ENCODE measurements at regions not wholly inside any gene's neighbourhood (a gene's known extent, or its start where the extent isn't known, plus 50 kb on each side); places are given as distances from the start of the nearest gene placed in this dataset.
"Not testable (repeated sequence)": the region's sequence is repeated elsewhere in the genome, so short reads cannot be mapped to it uniquely, and the experiment has no call there.

DNA sequence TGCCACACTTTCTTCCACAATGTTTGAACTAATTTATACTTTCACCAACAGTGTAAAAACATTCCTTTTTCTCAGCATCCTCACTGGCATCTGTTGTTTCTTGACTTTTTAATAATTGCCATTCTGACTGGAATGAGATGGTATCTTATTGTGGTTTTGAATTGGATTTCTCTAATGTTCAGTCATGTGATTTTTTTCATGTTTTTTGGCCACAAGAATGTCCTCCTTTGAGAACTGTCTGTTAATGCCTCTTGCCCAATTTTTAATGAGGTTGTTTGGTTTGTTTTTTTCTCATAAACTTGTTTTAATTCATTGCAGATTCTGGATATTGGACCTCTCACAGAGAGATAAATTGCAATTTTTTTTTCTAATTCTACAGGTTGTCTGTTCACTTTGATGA is 1195.2 kb downstream of the TECRL start:
- no peak overlapping the region for H3K4me3 ChIP-seq
- no peak for DNase-seq (ENCODE audit: low spot score in 2 of 2)
- H3K27ac ChIP-seq: no peak overlapping the region
- H3K27me3 ChIP-seq: no peaks in the 10 kb centered on the region
- no peaks in the 10 kb centered on the region for H3K36me3 ChIP-seq
- no peaks in the 10 kb centered on the region for H3K4me1 ChIP-seq
- H3K9me3 ChIP-seq: peaks cover 0 to 8% (median 1%) of the 10 kb centered on the region in 4 donors
- TF ChIP-seq EP300 (IDR thresholded peaks at IDR 0.05): no peak
- no peak for TF ChIP-seq POLR2A (IDR thresholded peaks at IDR 0.05)
- TF ChIP-seq, protein P1, sequence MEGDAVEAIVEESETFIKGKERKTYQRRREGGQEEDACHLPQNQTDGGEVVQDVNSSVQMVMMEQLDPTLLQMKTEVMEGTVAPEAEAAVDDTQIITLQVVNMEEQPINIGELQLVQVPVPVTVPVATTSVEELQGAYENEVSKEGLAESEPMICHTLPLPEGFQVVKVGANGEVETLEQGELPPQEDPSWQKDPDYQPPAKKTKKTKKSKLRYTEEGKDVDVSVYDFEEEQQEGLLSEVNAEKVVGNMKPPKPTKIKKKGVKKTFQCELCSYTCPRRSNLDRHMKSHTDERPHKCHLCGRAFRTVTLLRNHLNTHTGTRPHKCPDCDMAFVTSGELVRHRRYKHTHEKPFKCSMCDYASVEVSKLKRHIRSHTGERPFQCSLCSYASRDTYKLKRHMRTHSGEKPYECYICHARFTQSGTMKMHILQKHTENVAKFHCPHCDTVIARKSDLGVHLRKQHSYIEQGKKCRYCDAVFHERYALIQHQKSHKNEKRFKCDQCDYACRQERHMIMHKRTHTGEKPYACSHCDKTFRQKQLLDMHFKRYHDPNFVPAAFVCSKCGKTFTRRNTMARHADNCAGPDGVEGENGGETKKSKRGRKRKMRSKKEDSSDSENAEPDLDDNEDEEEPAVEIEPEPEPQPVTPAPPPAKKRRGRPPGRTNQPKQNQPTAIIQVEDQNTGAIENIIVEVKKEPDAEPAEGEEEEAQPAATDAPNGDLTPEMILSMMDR (IDR thresholded peaks at IDR 0.05): no peak

DNA sequence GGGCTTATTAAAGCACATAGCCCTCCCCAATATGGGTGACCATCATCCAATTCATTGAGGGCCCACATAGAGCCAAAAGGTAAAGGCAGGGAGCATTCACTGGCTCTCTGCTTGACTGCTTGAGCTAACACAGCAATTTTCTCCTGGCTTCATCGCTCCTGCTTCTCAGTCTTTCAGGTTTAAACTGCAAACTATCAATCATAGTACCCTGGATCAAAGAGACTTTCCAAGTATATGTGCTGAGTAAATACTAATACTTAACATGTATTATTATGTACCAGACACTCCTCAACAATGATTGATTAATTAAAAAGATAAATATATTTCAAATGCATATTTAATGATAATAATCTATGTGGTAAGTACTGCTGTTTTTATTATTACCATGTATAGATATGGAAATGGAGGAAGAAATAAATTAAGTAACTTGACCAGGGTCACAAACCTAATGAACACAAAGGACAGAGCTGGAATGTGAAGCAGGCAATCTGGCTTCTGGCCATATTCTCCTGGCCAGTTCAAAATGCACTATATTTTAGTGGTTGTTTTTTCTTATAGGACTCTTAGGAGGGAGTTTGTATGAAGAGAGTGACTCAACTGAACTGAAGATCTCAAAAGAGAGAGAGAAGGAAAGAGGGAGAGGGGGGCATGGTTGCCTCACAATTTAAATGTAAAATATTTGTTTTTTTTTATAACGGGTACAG is 1197.3 kb downstream of the TECRL start:
- peaks cover 0 to 5% (median 1%) of the 10 kb centered on the region in 4 donors for H3K9me3 ChIP-seq
- WGBS, 2 donors: 50 to 57% methylated on average over 2 of the region's 2 CpGs
- H3K4me1 ChIP-seq: no peaks in the 10 kb centered on the region
- no peaks in the 10 kb centered on the region for H3K27me3 ChIP-seq
- H3K27ac ChIP-seq: no peak overlapping the region
- no peak for DNase-seq (ENCODE audit: low spot score in 2 of 2)
- H3K4me3 ChIP-seq: no peak overlapping the region
- TF ChIP-seq, protein P1 (IDR thresholded peaks at IDR 0.05): no peak
- TF ChIP-seq POLR2A (IDR thresholded peaks at IDR 0.05) (no peak), EP300 (IDR thresholded peaks at IDR 0.05) (no peak)
- H3K36me3 ChIP-seq: no peaks in the 10 kb centered on the region

DNA sequence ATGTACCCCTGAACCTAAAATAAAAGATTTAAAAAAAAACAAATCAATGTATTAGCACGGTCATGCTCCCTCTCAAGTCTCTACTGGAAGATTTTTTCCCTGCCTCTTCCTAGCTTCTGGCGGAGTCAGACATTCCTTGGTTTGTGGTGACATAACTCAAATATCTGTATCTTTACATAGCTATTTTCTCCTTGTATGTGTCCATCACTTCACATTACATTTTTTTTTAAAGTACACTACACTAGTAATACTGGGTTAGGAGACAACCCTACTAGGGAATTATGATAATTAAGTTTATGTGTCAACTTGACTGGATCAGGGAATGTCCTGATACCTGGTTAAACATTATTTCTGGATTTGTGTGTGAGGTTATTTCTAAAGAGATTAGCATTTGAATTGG is 1197.9 kb downstream of the TECRL start:
- H3K27me3 ChIP-seq: no peaks in the 10 kb centered on the region
- DNase-seq (ENCODE audit: low spot score in 2 of 2): no peak
- TF ChIP-seq POLR2A (IDR thresholded peaks at IDR 0.05) (no peak), EP300 (IDR thresholded peaks at IDR 0.05) (no peak)
- TF ChIP-seq, protein P1 (IDR thresholded peaks at IDR 0.05): no peak
- H3K9me3 ChIP-seq: peaks cover 0 to 4% (median 1%) of the 10 kb centered on the region in 4 donors
- no peaks in the 10 kb centered on the region for H3K36me3 ChIP-seq
- H3K4me1 ChIP-seq: no peaks in the 10 kb centered on the region
- WGBS, 2 donors: 79 to 80% methylated on average over 2 of the region's 2 CpGs
- no peak overlapping the region for H3K27ac ChIP-seq
- H3K4me3 ChIP-seq: no peak overlapping the region

DNA sequence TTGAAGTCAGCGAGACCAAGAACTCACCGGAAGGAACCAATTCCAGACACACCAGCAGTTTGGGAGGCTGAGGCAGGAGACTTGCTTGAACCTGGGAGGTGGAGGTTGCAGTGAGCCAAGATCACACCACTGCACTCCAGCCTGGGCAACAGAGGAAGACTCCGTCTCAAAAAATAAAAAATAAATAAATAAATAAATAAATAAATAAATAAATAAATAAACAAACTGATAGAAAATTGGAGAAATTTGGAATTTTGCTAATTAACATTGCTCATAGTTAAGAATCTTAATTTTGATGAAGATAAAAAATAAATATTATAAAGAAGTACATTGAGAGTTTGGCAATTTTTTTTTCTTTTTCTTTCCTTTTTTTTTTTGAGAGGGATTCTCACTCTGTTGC is 1216.2 kb downstream of the TECRL start:
- DNase-seq (ENCODE audit: low spot score in 2 of 2); H3K4me3 ChIP-seq; H3K36me3 ChIP-seq; H3K27ac ChIP-seq; H3K4me1 ChIP-seq; H3K9me3 ChIP-seq; H3K27me3 ChIP-seq: not testable (repeated sequence)
- WGBS, 2 donors: 94 to 97% methylated on average over 3 of the region's 3 CpGs

DNA sequence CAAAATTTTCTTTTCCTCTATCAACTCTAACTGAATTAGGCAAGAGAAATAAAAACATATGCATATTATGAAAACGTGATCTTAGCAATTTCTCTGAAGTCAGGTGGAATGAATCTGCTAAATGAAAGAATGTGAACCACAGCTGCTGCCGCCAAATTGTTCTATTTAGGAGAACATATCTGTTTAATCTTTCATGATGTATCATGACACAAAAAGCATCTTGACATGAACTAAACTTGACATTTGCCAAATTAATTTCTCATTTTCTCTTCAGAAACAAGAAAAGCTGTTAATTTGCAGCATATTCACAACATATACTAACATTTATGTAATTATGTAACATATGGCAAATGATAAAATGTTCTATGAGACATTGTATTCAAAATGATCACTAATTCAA is 1237.9 kb downstream of the TECRL start:
- no peak for TF ChIP-seq POLR2A (IDR thresholded peaks at IDR 0.05)
- TF ChIP-seq, protein P1 (IDR thresholded peaks at IDR 0.05): no peak
- no peak for TF ChIP-seq EP300 (IDR thresholded peaks at IDR 0.05)
- no peaks in the 10 kb centered on the region for H3K27me3 ChIP-seq
- WGBS, 2 donors: 62 to 76% methylated on average over 2 of the region's 2 CpGs
- no peak overlapping the region for H3K4me3 ChIP-seq
- no peaks in the 10 kb centered on the region for H3K9me3 ChIP-seq
- H3K36me3 ChIP-seq: no peaks in the 10 kb centered on the region
- no peak for DNase-seq (ENCODE audit: low spot score in 2 of 2)
- H3K4me1 ChIP-seq: no peaks in the 10 kb centered on the region
- no peak overlapping the region for H3K27ac ChIP-seq

DNA sequence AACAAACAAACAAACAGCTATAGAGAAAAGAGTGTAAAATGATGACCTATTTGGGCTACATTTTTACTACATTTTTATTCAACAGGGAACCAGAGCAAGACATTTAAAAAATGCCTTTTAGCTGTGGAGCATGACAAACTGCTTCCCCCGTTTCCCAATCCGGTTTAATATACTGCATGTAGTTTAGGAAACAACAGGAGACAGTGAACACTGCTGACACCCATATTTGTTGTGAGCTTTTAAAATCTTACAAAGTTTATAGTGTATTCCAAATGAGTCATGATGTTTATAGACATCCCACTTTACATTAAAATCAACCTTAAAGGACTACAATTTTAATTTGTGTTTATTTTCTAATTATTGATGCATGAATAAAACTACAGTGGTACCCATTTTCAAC is 1238.3 kb downstream of the TECRL start:
- WGBS, 2 donors: 73 to 82% methylated on average over 2 of the region's 2 CpGs
- Histone ChIP-seq H3K4me3 (no peak overlapping the region), H3K27ac (no peak overlapping the region), H3K4me1 (no peaks in the 10 kb centered on the region), H3K9me3 (no peaks in the 10 kb centered on the region), H3K36me3 (no peaks in the 10 kb centered on the region), H3K27me3 (no peaks in the 10 kb centered on the region)
- DNase-seq (ENCODE audit: low spot score in 2 of 2): no peak
- TF ChIP-seq EP300 (IDR thresholded peaks at IDR 0.05) (no peak), POLR2A (IDR thresholded peaks at IDR 0.05) (no peak)
- TF ChIP-seq, protein P1 (IDR thresholded peaks at IDR 0.05): no peak
